BLaER1 treated with 17β-estradiol and CSF1 and Interleukin-3, amounts not matched to agents 10 nM and 100 nM (cell line): ENCODE measurements at regions not wholly inside any gene's neighbourhood (a gene's known extent, or its start where the extent isn't known, plus 50 kb on each side); places are given as distances from the start of the nearest gene placed in this dataset.
A peak's percentile ranks its signal among the peaks of the same experiment; 100 is the strongest.

Experiments
- H3K27ac ChIP-seq, 11 experiments: shearing (Covaris generic); formaldehyde crosslinking; 2 replicates each; pipeline ENCODE4 v1.8.1; 2022
- H3K27me3 ChIP-seq, 11 experiments: shearing (Covaris generic); formaldehyde crosslinking; 2 replicates each; pipeline ENCODE4 v1.8.1; 2022
- H3K36me3 ChIP-seq, 11 experiments: shearing (Covaris generic); formaldehyde crosslinking; 2 replicates each; pipeline ENCODE4 v1.8.1; 2022
- H3K4me1 ChIP-seq, 10 experiments: shearing (Covaris generic); formaldehyde crosslinking; 2 replicates each; pipeline ENCODE4 v1.8.1; 2022
- H3K4me2 ChIP-seq, 11 experiments: shearing (Covaris generic); formaldehyde crosslinking; 2 replicates each; pipeline ENCODE4 v1.8.1; 2022
- H3K4me3 ChIP-seq, 10 experiments: shearing (Covaris generic); formaldehyde crosslinking; 2 replicates each; pipeline ENCODE4 v1.8.1; 2022
- H3K9ac ChIP-seq, 11 experiments: shearing (Covaris generic); formaldehyde crosslinking; 2 replicates each; pipeline ENCODE4 v1.8.1; 2022
- H3K9me3 ChIP-seq, 11 experiments: shearing (Covaris generic); formaldehyde crosslinking; replicated peaks in 1 of 11; 2 replicates each; pipeline ENCODE4 v1.8.1; 2022
- H4K20me1 ChIP-seq, 11 experiments: shearing (Covaris generic); formaldehyde crosslinking; 2 replicates each; pipeline ENCODE4 v1.8.1; 2022
- Cebpa-rat ChIP-seq, 11 experiments: shearing (Covaris generic); IDR thresholded peaks; 2 replicates each; pipeline ENCODE4 v1.8.1; 2022

- H4K20me1 ChIP-seq: 0 out of 22 replicates have a peak, but pooled peaks cover 0 to 3% (median 0%) of the 10 kb centered on the region in 11 experiments
- H3K27ac ChIP-seq: no peak overlapping the region
- H3K9ac ChIP-seq: no peak overlapping the region
- H3K36me3 ChIP-seq: no peaks in the 10 kb centered on the region
- 0 out of 22 replicates have a peak, but pooled peaks cover 0 to 3% (median 0%) of the 10 kb centered on the region in 11 experiments for H3K27me3 ChIP-seq
- peaks cover 0 to 10% (median 0%) of the 10 kb centered on the region in 11 experiments; a peak in 2 of 22 replicates for H3K9me3 ChIP-seq
- H3K4me1 ChIP-seq: peaks cover 14 to 33% (median 29%) of the 10 kb centered on the region in 10 experiments; a peak in 19 of 20 replicates
- TF ChIP-seq Cebpa-rat (IDR thresholded peaks at IDR 0.05): no peak
- 0 out of 22 replicates have a peak overlapping the region, but pooled peaks of 1 of the 11 experiments have one; percentile 42 for H3K4me2 ChIP-seq
- no peak overlapping the region for H3K4me3 ChIP-seq
Measured at GRCh38 chr11:70700453-70700852, 302.1 kb downstream of the CTTN start.

- H3K9ac ChIP-seq: no peak overlapping the region
- no peaks in the 10 kb centered on the region for H3K36me3 ChIP-seq
- no peak overlapping the region for H3K4me3 ChIP-seq
- H3K27me3 ChIP-seq: peaks cover 0 to 5% (median 0%) of the 10 kb centered on the region in 11 experiments; a peak in 3 of 22 replicates
- H4K20me1 ChIP-seq: 0 out of 22 replicates have a peak, but pooled peaks cover 0 to 3% (median 0%) of the 10 kb centered on the region in 11 experiments
- H3K4me1 ChIP-seq: peaks cover 14 to 33% (median 29%) of the 10 kb centered on the region in 10 experiments; a peak in 19 of 20 replicates
- peaks cover 0 to 10% (median 0%) of the 10 kb centered on the region in 11 experiments; a peak in 2 of 22 replicates for H3K9me3 ChIP-seq
- H3K4me2 ChIP-seq: no peak overlapping the region
- H3K27ac ChIP-seq: no peak overlapping the region
- no peak for TF ChIP-seq Cebpa-rat (IDR thresholded peaks at IDR 0.05)
Measured at GRCh38 chr11:70700871-70701270, 302.5 kb downstream of the CTTN start.

GRCh38 chr11:70702040-70702648 lies 303.8 kb downstream of the CTTN start:
- peaks cover 0 to 7% (median 0%) of the 10 kb centered on the region in 11 experiments; a peak in 1 of 22 replicates for H4K20me1 ChIP-seq
- no peak for TF ChIP-seq Cebpa-rat (IDR thresholded peaks at IDR 0.05)
- no peaks in the 10 kb centered on the region for H3K36me3 ChIP-seq
- H3K9me3 ChIP-seq: no peaks in the 10 kb centered on the region
- H3K27ac ChIP-seq: no peak overlapping the region
- no peak overlapping the region for H3K9ac ChIP-seq
- H3K4me1 ChIP-seq: peaks cover 14 to 33% (median 29%) of the 10 kb centered on the region in 10 experiments; a peak in 19 of 20 replicates
- no peak overlapping the region for H3K4me3 ChIP-seq
- no peak overlapping the region for H3K4me2 ChIP-seq
- H3K27me3 ChIP-seq: peaks cover 0 to 15% (median 4%) of the 10 kb centered on the region in 11 experiments; a peak in 5 of 22 replicates

- Histone ChIP-seq H3K9ac (no peak overlapping the region), H4K20me1 (peaks cover 0 to 18% (median 0%) of the 10 kb centered on the region in 11 experiments; a peak in 3 of 22 replicates), H3K4me1 (peaks cover 13 to 32% (median 28%) of the 10 kb centered on the region in 10 experiments; a peak in 19 of 20 replicates), H3K36me3 (no peaks in the 10 kb centered on the region), H3K4me2 (peak overlapping the region in 10 of 11 experiments; percentile 4 to 62 (median 39); a peak in 18 of 22 replicates), H3K27me3 (peaks cover 0 to 27% (median 7%) of the 10 kb centered on the region in 11 experiments; a peak in 11 of 22 replicates), H3K9me3 (no peaks in the 10 kb centered on the region), H3K27ac (no peak overlapping the region), H3K4me3 (no peak overlapping the region)
- no peak for TF ChIP-seq Cebpa-rat (IDR thresholded peaks at IDR 0.05)
Measured at GRCh38 chr11:70703141-70704064, 305.1 kb downstream of the CTTN start.

GRCh38 chr11:70705097-70705496 lies 306.8 kb downstream of the CTTN start:
- Histone ChIP-seq H3K4me1 (peaks cover 0 to 16% (median 12%) of the 10 kb centered on the region in 10 experiments; a peak in 18 of 20 replicates), H3K27me3 (peaks cover 8 to 44% (median 19%) of the 10 kb centered on the region in 11 experiments), H3K27ac (no peak overlapping the region), H4K20me1 (peaks cover 0 to 30% (median 3%) of the 10 kb centered on the region in 11 experiments; a peak in 7 of 22 replicates), H3K9ac (no peak overlapping the region), H3K4me3 (no peak overlapping the region), H3K36me3 (no peaks in the 10 kb centered on the region), H3K9me3 (no peaks in the 10 kb centered on the region), H3K4me2 (no peak overlapping the region)
- no peak for TF ChIP-seq Cebpa-rat (IDR thresholded peaks at IDR 0.05)

- Histone ChIP-seq H3K27ac (no peak overlapping the region), H3K4me2 (no peak overlapping the region), H3K36me3 (no peaks in the 10 kb centered on the region), H3K9me3 (no peaks in the 10 kb centered on the region), H3K27me3 (peaks cover 17 to 53% (median 28%) of the 10 kb centered on the region in 11 experiments), H3K4me1 (peaks cover 0 to 19% (median 14%) of the 10 kb centered on the region in 10 experiments; a peak in 18 of 20 replicates), H3K9ac (no peak overlapping the region), H3K4me3 (no peak overlapping the region), H4K20me1 (peaks cover 0 to 38% (median 10%) of the 10 kb centered on the region in 11 experiments; a peak in 9 of 22 replicates)
- no peak for TF ChIP-seq Cebpa-rat (IDR thresholded peaks at IDR 0.05)
Measured at GRCh38 chr11:70705930-70706329, 307.6 kb downstream of the CTTN start.

- no peak overlapping the region for H3K27ac ChIP-seq
- H3K36me3 ChIP-seq: no peaks in the 10 kb centered on the region
- peaks cover 35 to 71% (median 47%) of the 10 kb centered on the region in 11 experiments for H3K27me3 ChIP-seq
- H4K20me1 ChIP-seq: peaks cover 0 to 57% (median 29%) of the 10 kb centered on the region in 11 experiments; a peak in 14 of 22 replicates
- no peak overlapping the region for H3K9ac ChIP-seq
- no peak overlapping the region for H3K4me3 ChIP-seq
- TF ChIP-seq Cebpa-rat (IDR thresholded peaks at IDR 0.05): no peak
- peaks cover 8 to 22% (median 17%) of the 10 kb centered on the region in 10 experiments; a peak in 19 of 20 replicates for H3K4me1 ChIP-seq
- H3K4me2 ChIP-seq: no peak overlapping the region
- H3K9me3 ChIP-seq: no peaks in the 10 kb centered on the region
Measured at GRCh38 chr11:70707821-70708220, 309.5 kb downstream of the CTTN start.

GRCh38 chr11:70709596-70709995 lies 311.3 kb downstream of the CTTN start:
- no peak overlapping the region for H3K4me2 ChIP-seq
- no peaks in the 10 kb centered on the region for H3K36me3 ChIP-seq
- TF ChIP-seq Cebpa-rat (IDR thresholded peaks at IDR 0.05): no peak
- no peaks in the 10 kb centered on the region for H3K9me3 ChIP-seq
- peaks cover 0 to 75% (median 46%) of the 10 kb centered on the region in 11 experiments; a peak in 16 of 22 replicates for H4K20me1 ChIP-seq
- no peak overlapping the region for H3K4me3 ChIP-seq
- H3K27ac ChIP-seq: no peak overlapping the region
- H3K27me3 ChIP-seq: peaks cover 53 to 89% (median 64%) of the 10 kb centered on the region in 11 experiments
- no peak overlapping the region for H3K9ac ChIP-seq
- H3K4me1 ChIP-seq: peaks cover 0 to 15% (median 8%) of the 10 kb centered on the region in 10 experiments; a peak in 12 of 20 replicates
